PFSK-1 (cell line): ENCODE measurements at regions not wholly inside any gene's neighbourhood (a gene's known extent, or its start where the extent isn't known, plus 50 kb on each side); places are given as distances from the start of the nearest gene placed in this dataset.

Experiments
- FOXP2 ChIP-seq: optimal IDR thresholded peaks from 2 replicates; pipeline ENCODE3; 2011; ENCODE audit warnings: borderline replicate concordance, control low read depth, inconsistent platforms; ENCODE audit not compliant: insufficient read depth; ENCODE audit errors: extremely low read length, extremely low read depth
- POLR2AphosphoS5 ChIP-seq: IDR thresholded peaks from 2 replicates; pipeline ENCODE4 v1.6.1; 2012; ENCODE audit warnings: low read depth, mild to moderate bottlenecking, control low read depth, low read length, moderate library complexity
- SIN3A ChIP-seq: IDR thresholded peaks from 2 replicates; pipeline ENCODE4 v1.6.1; 2012; ENCODE audit warnings: mild to moderate bottlenecking, low read length, moderate library complexity, borderline replicate concordance; ENCODE audit not compliant: insufficient read depth
- TAF1 ChIP-seq: IDR thresholded peaks from 2 replicates; pipeline ENCODE4 v1.6.1; 2012; ENCODE audit warnings: low read length, control low read depth, borderline replicate concordance; ENCODE audit not compliant: insufficient read depth
- TF ChIP-seq, protein P1 (sequence below), 2 experiments: IDR thresholded peaks; 2 replicates each; pipeline versions ENCODE4 v1.6.1 to v1.8.0; 2011 to 2012; ENCODE audit warnings: low read depth in 2 of 2, low read length in 2 of 2, control low read depth in 1 of 2, inconsistent platforms in 1 of 2, mild to moderate bottlenecking in 1 of 2, moderate library complexity in 1 of 2; ENCODE audit not compliant: insufficient read depth in 1 of 2

DNA sequence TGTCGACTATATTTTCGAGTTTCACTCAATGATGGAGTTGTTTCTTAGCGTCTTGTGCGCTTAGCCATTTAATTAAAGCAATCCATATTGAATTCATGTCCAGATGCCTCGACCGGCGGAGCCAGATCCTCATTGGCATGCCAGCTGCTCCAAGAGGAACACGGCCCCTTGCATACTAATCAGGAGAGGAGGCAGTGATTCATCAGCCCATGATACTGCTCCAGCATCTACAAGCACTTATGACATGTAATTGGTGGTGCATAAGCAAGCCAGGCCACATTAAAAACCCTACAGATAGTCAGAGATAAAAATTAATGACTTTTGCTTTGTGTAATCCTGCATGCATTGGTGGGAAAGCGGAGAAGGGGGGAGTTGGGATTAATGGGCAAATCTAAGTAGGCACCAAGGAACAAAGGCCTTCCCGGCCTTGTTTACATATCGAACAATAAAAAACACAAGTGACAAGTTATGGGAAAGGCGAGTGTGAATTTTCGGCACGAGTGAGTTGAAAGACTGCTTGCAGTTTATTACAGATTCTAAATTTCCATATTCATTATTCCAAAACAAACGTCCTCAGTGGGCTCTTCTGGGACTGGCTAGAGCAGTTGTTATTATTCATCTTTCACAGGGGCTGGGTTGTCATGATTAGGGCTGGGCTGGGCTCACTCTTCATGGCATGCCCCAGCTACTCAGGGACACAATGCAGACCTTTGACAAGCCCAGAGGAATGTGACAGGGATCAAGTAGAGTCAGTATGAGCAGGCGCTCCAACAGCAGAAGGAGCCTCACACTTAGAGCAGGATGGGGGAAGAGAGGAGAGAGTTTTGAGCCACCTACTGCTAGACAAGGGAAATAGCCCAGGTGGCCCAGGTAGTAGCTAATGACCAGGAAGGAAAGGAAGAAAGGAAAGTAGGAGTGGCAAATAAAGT is 281.7 kb upstream of the ZFHX3 start:
- TF ChIP-seq TAF1 (no peak), FOXP2 (no peak), POLR2AphosphoS5 (no peak), SIN3A (no peak)
- TF ChIP-seq, protein P1, sequence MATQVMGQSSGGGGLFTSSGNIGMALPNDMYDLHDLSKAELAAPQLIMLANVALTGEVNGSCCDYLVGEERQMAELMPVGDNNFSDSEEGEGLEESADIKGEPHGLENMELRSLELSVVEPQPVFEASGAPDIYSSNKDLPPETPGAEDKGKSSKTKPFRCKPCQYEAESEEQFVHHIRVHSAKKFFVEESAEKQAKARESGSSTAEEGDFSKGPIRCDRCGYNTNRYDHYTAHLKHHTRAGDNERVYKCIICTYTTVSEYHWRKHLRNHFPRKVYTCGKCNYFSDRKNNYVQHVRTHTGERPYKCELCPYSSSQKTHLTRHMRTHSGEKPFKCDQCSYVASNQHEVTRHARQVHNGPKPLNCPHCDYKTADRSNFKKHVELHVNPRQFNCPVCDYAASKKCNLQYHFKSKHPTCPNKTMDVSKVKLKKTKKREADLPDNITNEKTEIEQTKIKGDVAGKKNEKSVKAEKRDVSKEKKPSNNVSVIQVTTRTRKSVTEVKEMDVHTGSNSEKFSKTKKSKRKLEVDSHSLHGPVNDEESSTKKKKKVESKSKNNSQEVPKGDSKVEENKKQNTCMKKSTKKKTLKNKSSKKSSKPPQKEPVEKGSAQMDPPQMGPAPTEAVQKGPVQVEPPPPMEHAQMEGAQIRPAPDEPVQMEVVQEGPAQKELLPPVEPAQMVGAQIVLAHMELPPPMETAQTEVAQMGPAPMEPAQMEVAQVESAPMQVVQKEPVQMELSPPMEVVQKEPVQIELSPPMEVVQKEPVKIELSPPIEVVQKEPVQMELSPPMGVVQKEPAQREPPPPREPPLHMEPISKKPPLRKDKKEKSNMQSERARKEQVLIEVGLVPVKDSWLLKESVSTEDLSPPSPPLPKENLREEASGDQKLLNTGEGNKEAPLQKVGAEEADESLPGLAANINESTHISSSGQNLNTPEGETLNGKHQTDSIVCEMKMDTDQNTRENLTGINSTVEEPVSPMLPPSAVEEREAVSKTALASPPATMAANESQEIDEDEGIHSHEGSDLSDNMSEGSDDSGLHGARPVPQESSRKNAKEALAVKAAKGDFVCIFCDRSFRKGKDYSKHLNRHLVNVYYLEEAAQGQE (IDR thresholded peaks at IDR 0.05; ENCODE audit: insufficient read depth in 1 of 2, low read depth in 2 of 2, low read length in 2 of 2), result no peak

DNA sequence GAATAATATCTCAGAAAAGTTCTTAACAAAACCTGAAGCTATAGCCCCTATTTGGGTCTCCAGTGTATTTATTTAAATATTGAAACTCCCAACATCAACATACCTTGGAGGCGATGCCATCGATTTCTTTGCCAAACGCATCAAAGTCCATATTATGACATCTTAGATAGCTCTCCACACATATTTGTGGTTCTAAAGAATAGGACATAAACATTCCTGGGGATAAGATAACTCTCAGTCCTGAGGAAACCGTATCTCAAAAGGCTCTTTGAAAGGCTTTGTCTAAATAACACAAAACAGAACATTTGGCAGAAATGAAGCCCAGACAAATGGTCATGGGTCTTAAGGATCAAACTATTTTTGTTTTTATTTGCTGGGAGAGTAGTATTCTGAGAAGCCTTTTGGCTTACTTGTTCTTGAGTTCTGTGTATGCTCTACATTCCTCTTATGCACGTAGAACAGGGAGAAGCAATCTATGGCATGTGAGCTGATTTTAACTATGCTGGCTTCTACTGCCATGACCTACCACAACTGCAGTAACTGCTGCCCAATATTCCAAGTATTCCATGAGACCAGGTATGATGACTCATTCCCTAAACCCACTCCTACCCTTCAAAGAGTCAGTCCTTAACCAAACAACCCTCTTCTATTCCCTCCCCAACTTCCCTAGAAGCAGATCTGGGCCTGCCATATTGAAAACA is 279.0 kb upstream of the ZFHX3 start:
- TF ChIP-seq POLR2AphosphoS5 (no peak), FOXP2 (no peak), TAF1 (no peak), SIN3A (no peak)
- TF ChIP-seq, protein P1 (IDR thresholded peaks at IDR 0.05; ENCODE audit: insufficient read depth in 1 of 2, low read depth in 2 of 2, low read length in 2 of 2), result no peak

DNA sequence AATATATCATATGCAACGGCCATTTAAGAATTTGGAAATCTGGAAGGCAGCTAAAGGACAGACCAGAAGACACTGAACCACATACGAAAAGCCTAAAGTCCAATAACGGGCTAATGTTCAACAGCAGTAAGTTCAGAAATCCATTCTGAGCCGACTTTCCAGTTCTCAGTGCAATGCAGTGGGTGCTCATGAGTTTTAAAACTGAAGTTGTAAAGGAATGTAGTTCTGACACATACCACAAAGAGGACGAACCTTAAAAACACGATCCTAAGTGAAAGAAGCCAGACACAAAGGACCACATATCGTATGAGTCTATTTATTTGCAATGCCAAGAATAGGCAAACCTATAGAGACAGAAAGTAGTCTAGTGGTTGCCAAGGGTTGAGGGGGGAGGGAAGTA is 278.3 kb upstream of the ZFHX3 start:
- TF ChIP-seq, protein P1 (IDR thresholded peaks at IDR 0.05; ENCODE audit: insufficient read depth in 1 of 2, low read depth in 2 of 2, low read length in 2 of 2), result no peak
- TF ChIP-seq FOXP2 (no peak), POLR2AphosphoS5 (no peak), SIN3A (no peak), TAF1 (no peak)

DNA sequence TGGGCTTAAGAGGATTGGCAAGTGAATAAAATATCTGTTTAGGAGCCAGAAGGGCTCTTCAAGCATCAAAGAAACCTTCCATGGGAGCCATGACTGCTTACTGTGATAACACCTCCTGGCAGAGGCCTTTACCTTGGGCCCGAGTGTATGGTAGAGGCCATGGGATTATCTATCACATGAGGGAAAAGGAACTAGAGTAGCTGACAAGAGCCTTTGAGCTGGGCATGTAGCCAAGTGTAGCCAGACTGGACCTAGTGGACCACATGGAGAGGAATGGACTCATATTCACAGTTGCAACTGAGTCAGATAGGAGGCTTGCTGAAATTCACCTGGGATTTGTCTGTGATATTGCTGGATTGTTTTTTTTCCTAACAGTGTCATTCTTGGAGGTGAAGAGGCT is 276.0 kb upstream of the ZFHX3 start:
- TF ChIP-seq SIN3A (no peak), POLR2AphosphoS5 (no peak), TAF1 (no peak), FOXP2 (no peak)
- TF ChIP-seq, protein P1 (IDR thresholded peaks at IDR 0.05; ENCODE audit: insufficient read depth in 1 of 2, low read depth in 2 of 2, low read length in 2 of 2), result no peak
